Peyer's patch (tissue), 4 donors: ENCODE measurements at regions not wholly inside any gene's neighbourhood (a gene's known extent, or its start where the extent isn't known, plus 50 kb on each side); places are given as distances from the start of the nearest gene placed in this dataset.

Experiments
- POLR2A ChIP-seq, 2 donors: fragments of 450-650 bp; IDR thresholded peaks; one replicate each; pipeline ENCODE4 v1.5.1; 2017; ENCODE audit warnings: antibody characterized with exemption in 2 of 2, mild to moderate bottlenecking in 2 of 2, moderate library complexity in 2 of 2
- TF ChIP-seq, protein P1 (sequence below), 6 experiments: fragments of 450-650 bp in 4 of 6; fragments of 200-600 bp in 2 of 6; sonication (generic) in 1 of 6; IDR thresholded peaks; one replicate each; pipeline ENCODE4 v1.5.1; 2017 to 2019; ENCODE audit warnings: antibody characterized with exemption in 6 of 6, mild to moderate bottlenecking in 3 of 6, moderate library complexity in 1 of 6

DNA sequence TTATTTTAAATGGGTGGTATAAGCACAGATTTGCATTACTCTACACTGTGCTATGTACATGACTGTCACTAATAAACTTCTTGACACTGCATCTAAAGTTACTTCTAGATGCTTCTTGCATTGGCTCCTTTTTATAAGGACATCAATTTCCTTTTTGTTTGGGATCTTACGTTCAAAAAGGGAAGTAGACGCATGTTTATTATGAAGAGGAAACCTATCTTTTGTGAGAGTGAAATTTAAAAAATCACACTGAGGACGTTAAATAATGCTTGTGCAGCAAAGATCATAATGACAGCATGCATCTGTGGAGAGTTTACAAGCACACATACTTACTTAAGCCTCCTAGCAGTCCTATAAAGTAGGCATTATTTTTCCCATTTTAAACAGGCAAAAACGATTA is 479.5 kb downstream of the CD83 start:
- TF ChIP-seq, protein P1, sequence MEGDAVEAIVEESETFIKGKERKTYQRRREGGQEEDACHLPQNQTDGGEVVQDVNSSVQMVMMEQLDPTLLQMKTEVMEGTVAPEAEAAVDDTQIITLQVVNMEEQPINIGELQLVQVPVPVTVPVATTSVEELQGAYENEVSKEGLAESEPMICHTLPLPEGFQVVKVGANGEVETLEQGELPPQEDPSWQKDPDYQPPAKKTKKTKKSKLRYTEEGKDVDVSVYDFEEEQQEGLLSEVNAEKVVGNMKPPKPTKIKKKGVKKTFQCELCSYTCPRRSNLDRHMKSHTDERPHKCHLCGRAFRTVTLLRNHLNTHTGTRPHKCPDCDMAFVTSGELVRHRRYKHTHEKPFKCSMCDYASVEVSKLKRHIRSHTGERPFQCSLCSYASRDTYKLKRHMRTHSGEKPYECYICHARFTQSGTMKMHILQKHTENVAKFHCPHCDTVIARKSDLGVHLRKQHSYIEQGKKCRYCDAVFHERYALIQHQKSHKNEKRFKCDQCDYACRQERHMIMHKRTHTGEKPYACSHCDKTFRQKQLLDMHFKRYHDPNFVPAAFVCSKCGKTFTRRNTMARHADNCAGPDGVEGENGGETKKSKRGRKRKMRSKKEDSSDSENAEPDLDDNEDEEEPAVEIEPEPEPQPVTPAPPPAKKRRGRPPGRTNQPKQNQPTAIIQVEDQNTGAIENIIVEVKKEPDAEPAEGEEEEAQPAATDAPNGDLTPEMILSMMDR (IDR thresholded peaks at IDR 0.05): no peak
- TF ChIP-seq POLR2A (IDR thresholded peaks at IDR 0.05): no peak
